GM10266 (cell line): ENCODE measurements at regions not wholly inside any gene's neighbourhood (a gene's known extent, or its start where the extent isn't known, plus 50 kb on each side); places are given as distances from the start of the nearest gene placed in this dataset.
"Not testable (repeated sequence)": the region's sequence is repeated elsewhere in the genome, so short reads cannot be mapped to it uniquely, and the experiment has no call there.

Experiments
- DNase-seq: peaks from one replicate; pipeline ENCODE4 v3.0.0; 2012; ENCODE audit errors: extremely low spot score
- CTCF ChIP-seq: IDR thresholded peaks from 2 replicates; pipeline ENCODE4 v1.5.1; 2012; ENCODE audit warnings: mild to moderate bottlenecking, low read depth; ENCODE audit not compliant: control insufficient read depth, insufficient read depth; ENCODE audit errors: missing control alignments

- no peak for TF ChIP-seq CTCF
- no peak for DNase-seq
These were observed 74.5 kb upstream of the MEGF10 start for GRCh38 chr5:127216143-127216542.

- TF ChIP-seq CTCF: no peak
- DNase-seq: no peak
These were observed 73.5 kb upstream of the MEGF10 start for GRCh38 chr5:127216898-127217675.

GRCh38 chr5:127221936-127222335 is 68.7 kb upstream of the MEGF10 start:
- not testable (repeated sequence) for DNase-seq

GRCh38 chr5:127222571-127223156 is 67.9 kb upstream of the MEGF10 start:
- not testable (repeated sequence) for DNase-seq

GRCh38 chr5:127223256-127223974 is 67.2 kb upstream of the MEGF10 start:
- DNase-seq: no peak
- no peak for TF ChIP-seq CTCF

GRCh38 chr5:127227881-127228280 is 62.7 kb upstream of the MEGF10 start:
- no peak for TF ChIP-seq CTCF
- no peak for DNase-seq

- no peak for DNase-seq
These were observed 61.9 kb upstream of the MEGF10 start for GRCh38 chr5:127228540-127229184.

More at GRCh38 chr5:127228540-127229184, 61.9 kb upstream of the MEGF10 start:
- no peak for TF ChIP-seq CTCF
